HPDE6-E6E7 (cell line): ENCODE measurements at regions not wholly inside any gene's neighbourhood (a gene's known extent, or its start where the extent isn't known, plus 50 kb on each side); places are given as distances from the start of the nearest gene placed in this dataset.
"Not testable (repeated sequence)": the region's sequence is repeated elsewhere in the genome, so short reads cannot be mapped to it uniquely, and the experiment has no call there.

Experiments
- DNase-seq: peaks from one replicate; pipeline ENCODE4 v3.0.0; 2011; ENCODE audit warnings: missing footprints; ENCODE audit errors: extremely low spot score

GRCh38 chr15:70376031-70376928 lies 278.6 kb upstream of the TLE3 start:
- no peak for DNase-seq

GRCh38 chr15:70375586-70375985 lies 277.9 kb upstream of the TLE3 start:
- no peak for DNase-seq

GRCh38 chr15:70375006-70375431 lies 277.3 kb upstream of the TLE3 start:
- peak; percentile 64 for DNase-seq

GRCh38 chr15:70374096-70374495 lies 276.4 kb upstream of the TLE3 start:
- DNase-seq: no peak

GRCh38 chr15:70373439-70373838 lies 275.7 kb upstream of the TLE3 start:
- DNase-seq: not testable (repeated sequence)

- not testable (repeated sequence) for DNase-seq
These were observed 270.4 kb upstream of the TLE3 start for GRCh38 chr15:70367913-70368705.

GRCh38 chr15:70364023-70364422 lies 266.3 kb upstream of the TLE3 start:
- DNase-seq: not testable (repeated sequence)

GRCh38 chr15:70362886-70363285 lies 265.2 kb upstream of the TLE3 start:
- DNase-seq: no peak

GRCh38 chr15:70362350-70362749 lies 264.6 kb upstream of the TLE3 start:
- no peak for DNase-seq

- DNase-seq: no peak
These were observed 264.2 kb upstream of the TLE3 start for GRCh38 chr15:70361891-70362290.

- DNase-seq: no peak
These were observed 263.4 kb upstream of the TLE3 start for GRCh38 chr15:70361106-70361505.

- no peak for DNase-seq
These were observed 261.3 kb upstream of the TLE3 start for GRCh38 chr15:70358871-70359647.

GRCh38 chr15:70358011-70358819 lies 260.5 kb upstream of the TLE3 start:
- no peak for DNase-seq

- DNase-seq: no peak
These were observed 259.7 kb upstream of the TLE3 start for GRCh38 chr15:70357453-70357852.

GRCh38 chr15:70356919-70357318 lies 259.2 kb upstream of the TLE3 start:
- no peak for DNase-seq

- DNase-seq: no peak
These were observed 258.5 kb upstream of the TLE3 start for GRCh38 chr15:70356062-70356860.

GRCh38 chr15:70355275-70355795 lies 257.6 kb upstream of the TLE3 start:
- DNase-seq: no peak

GRCh38 chr15:70354346-70354905 lies 256.7 kb upstream of the TLE3 start:
- DNase-seq: no peak

GRCh38 chr15:70353606-70354345 lies 256.1 kb upstream of the TLE3 start:
- DNase-seq: no peak
